ENCODE measurements at regions not wholly inside any gene's neighbourhood (a gene's known extent, or its start where the extent isn't known, plus 50 kb on each side); places are given as distances from the start of the nearest gene placed in this dataset.

- DNase-seq = no peak
These were observed 231.2 kb downstream of the FOXL1 start for GRCh38 chr16:86809458-86809955.

- no peak for DNase-seq
These were observed 231.7 kb downstream of the FOXL1 start for GRCh38 chr16:86810062-86810461.

GRCh38 chr16:86812363-86812970, 234.1 kb downstream of the FOXL1 start:
- no peak for DNase-seq

- DNase-seq = no peak
These were observed 235.9 kb downstream of the FOXL1 start for GRCh38 chr16:86814256-86814655.

- DNase-seq = no peak
These were observed 238.7 kb downstream of the FOXL1 start for GRCh38 chr16:86816930-86817625.

GRCh38 chr16:86818671-86819532, 240.6 kb downstream of the FOXL1 start:
- no peak for DNase-seq

GRCh38 chr16:86819533-86819892, 241.2 kb downstream of the FOXL1 start:
- no peak for DNase-seq

GRCh38 chr16:86821895-86822294, 243.5 kb downstream of the FOXL1 start:
- no peak for DNase-seq

- DNase-seq = no peak
These were observed 244.8 kb downstream of the FOXL1 start for GRCh38 chr16:86823125-86823524.

GRCh38 chr16:86823888-86824671, 245.7 kb downstream of the FOXL1 start:
- DNase-seq = no peak

- DNase-seq = no peak
These were observed 246.5 kb downstream of the FOXL1 start for GRCh38 chr16:86824751-86825296.

GRCh38 chr16:86825631-86826030, 247.3 kb downstream of the FOXL1 start:
- no peak for DNase-seq

- no peak for DNase-seq
These were observed 248.6 kb downstream of the FOXL1 start for GRCh38 chr16:86826941-86827340.

GRCh38 chr16:86827521-86827920, 249.2 kb downstream of the FOXL1 start:
- DNase-seq = no peak

GRCh38 chr16:86828202-86828601, 249.9 kb downstream of the FOXL1 start:
- no peak for DNase-seq

- no peak for DNase-seq
These were observed 250.3 kb downstream of the FOXL1 start for GRCh38 chr16:86828653-86829052.

- no peak for DNase-seq
These were observed 253.0 kb downstream of the FOXL1 start for GRCh38 chr16:86831366-86831765.

- DNase-seq = no peak
These were observed 254.8 kb downstream of the FOXL1 start for GRCh38 chr16:86833136-86833535.

- no peak for DNase-seq
These were observed 256.2 kb downstream of the FOXL1 start for GRCh38 chr16:86834451-86835035.

- no peak for DNase-seq
These were observed 257.6 kb downstream of the FOXL1 start for GRCh38 chr16:86835982-86836381.

- no peak for DNase-seq
These were observed 258.3 kb downstream of the FOXL1 start for GRCh38 chr16:86836503-86837129.

GRCh38 chr16:86843812-86844211, 265.5 kb downstream of the FOXL1 start:
- DNase-seq = no peak

All from SHP77 treated with DMSO at 0.1 percent for 48 hours (cell line).